Stimulated activated naive CD4-positive, alpha-beta T cell treated with Interleukin-2 at 50 U/mL for 16 hours (primary cell): ENCODE measurements at regions not wholly inside any gene's neighbourhood (a gene's known extent, or its start where the extent isn't known, plus 50 kb on each side); places are given as distances from the start of the nearest gene placed in this dataset.
"Not testable (repeated sequence)": the region's sequence is repeated elsewhere in the genome, so short reads cannot be mapped to it uniquely, and the experiment has no call there.

Experiments
- DNase-seq: peaks from one replicate; lab custom pipeline; 2025; lab: John Stamatoyannopoulos, UW

DNA sequence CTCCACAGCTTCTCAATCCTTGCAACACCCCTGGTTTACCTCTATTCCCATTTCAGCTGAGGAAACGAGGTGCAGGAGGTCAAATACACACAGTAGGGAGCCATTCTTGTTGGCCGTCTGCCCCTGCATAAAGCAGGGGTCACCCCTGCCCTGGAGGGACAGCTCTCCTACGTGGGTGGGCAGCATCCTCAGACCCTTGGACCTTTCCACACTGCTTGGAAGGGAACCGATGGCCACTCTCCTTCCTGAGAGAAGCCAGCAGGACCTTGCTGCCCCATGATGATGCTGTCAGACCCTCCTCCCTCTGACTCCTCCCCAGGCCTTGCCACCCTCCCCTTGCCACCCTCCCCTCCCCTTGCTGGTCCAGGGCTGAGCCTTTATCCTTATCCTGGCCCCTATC is 121.1 kb upstream of the SYT13 start:
- no peak for DNase-seq

DNA sequence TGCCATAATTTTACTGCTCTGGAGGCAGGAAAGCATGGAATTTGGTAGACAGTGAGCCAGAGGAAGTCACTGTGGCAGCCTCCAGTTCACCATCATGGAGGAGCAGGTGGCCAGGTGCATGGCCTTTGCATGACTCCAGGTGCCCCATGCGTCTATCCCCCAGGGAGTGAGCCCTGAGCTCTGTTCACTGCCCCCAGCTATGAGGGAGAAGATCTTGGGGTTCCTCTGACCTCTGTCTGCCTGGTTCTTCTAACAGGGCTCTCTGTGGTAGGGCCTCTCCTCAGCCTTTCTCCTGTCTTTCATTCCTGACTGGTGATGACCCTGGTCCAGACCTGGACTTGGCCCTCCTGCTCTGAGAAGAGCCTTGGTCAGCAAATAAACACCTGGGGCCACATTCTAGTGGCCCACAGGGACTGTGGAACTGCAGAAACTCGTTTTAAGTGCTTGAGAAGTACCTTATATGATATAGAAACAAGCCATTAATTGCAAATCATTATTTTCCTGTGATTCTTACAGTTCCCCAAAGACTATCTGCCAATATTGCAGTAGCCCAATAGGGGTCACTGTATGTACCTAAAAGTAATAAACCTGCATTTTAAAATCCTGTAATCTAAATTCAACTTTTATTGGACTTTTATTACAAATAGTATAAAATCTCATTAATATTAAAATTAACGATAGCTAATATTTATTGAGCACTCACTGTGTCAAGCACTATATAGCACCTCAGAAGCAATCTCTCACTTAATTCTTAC is 120.0 kb upstream of the SYT13 start:
- DNase-seq, result no peak

- not testable (repeated sequence) for DNase-seq
These were observed 117.4 kb upstream of the SYT13 start for GRCh38 chr11:45403521-45403920.

GRCh38 chr11:45402049-45402630 is 116.0 kb upstream of the SYT13 start:
- no peak for DNase-seq

- no peak for DNase-seq
These were observed 114.5 kb upstream of the SYT13 start for GRCh38 chr11:45400591-45400990.

DNA sequence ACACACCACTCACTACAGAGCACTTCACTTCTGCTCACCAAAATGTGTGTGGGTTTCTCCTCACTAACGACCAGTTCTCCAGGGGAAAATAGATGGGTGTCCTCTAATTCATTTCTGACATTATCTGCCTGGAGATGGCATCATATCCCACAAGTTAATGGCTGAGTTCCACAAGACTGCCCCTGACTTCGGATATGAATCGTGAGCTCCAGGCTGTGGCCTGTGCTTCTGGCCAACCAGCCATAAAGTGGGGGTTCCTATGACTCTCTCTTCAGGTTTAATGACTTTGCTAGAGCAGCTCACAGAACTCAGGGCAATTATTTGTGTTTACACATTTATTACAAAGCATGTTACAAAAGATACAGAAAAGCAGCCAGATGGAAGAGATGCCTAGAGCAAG is 113.0 kb upstream of the SYT13 start:
- DNase-seq, result no peak

DNA sequence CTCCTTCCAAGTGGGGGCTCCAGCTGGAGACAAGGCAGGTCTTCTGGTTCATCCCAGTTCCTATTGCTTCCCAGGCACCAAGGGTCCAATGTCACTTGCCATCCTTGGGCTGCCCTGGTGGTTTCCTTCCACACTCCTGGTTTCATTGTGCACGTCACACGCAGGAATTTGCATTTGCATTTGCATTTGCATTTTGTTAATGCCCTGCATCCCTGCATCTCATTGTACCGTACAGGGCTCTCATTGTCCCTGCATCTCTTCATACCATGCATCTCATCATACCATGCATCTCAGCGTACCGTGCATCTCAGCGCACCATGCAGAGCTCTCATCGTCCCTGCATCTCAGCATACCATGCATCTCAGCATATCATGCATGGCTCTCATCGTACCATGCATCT is 112.2 kb upstream of the SYT13 start:
- DNase-seq, result no peak

DNA sequence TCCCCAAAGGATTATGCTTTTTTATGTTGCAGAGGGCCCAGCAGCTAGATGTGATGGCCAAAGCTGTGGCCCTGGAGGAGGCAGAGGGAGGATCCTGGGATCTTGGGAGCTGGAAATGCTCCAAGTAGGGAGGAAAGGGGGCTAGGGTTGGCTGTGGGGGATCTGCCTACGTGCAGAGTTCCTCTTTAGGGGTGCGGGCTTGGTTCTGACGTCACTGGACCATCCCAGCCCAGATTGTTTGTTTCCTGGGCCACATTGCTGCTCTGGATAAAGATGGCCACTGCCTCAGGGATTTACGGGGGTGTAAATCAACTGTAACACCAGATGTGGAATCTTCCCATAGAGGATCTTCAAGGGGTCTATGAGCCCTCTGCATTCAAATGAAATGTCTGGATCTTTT is 110.3 kb upstream of the SYT13 start:
- no peak for DNase-seq

DNA sequence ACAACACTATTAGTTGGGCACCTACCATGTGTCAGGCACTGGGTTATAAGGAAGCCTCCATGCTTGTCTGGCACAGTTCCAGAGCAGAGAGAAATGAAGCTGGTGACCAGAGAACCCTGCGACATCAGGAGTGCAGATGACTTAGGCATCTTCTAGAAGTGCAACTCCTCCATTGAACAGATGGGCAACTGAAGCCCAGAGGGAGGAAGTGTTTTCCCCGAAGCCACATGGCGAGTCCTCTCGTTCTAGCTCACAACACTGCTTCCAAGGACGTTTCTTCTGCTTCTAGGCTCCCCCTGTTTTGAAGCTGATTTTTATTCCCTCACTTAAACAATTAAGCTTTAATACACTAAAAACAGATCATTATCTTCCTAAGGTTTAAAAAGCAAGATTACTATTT is 109.8 kb upstream of the SYT13 start:
- DNase-seq, result no peak

GRCh38 chr11:45395421-45395820 is 109.3 kb upstream of the SYT13 start:
- DNase-seq, result no peak

- DNase-seq, result no peak
These were observed 108.3 kb upstream of the SYT13 start for GRCh38 chr11:45394294-45395085.

- DNase-seq, result no peak
These were observed 107.7 kb upstream of the SYT13 start for GRCh38 chr11:45393826-45394225.

- DNase-seq, result no peak
These were observed 107.2 kb upstream of the SYT13 start for GRCh38 chr11:45393334-45393733.

GRCh38 chr11:45392591-45393091 is 106.5 kb upstream of the SYT13 start:
- no peak for DNase-seq

DNA sequence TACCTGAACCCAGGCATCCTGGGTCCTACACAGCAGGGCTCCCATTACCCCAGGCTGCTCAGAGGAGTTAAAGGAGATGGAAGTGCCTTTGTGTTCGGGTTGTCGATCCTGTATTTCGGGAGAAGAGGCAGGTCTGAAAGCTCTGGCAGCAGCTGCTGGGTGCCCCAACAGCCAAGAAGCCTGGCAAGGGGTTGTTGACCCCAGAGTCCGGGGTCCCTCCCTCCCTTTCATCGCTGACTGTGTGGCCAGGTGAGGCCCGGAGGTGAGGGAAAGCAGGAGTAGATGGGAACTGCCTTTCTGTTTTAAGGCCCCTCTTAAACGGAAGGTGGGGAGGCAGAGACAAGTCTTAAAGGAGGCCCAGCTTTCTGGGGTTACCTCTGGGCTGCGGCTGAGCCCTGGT is 106.0 kb upstream of the SYT13 start:
- DNase-seq, result no peak

- no peak for DNase-seq
These were observed 105.2 kb upstream of the SYT13 start for GRCh38 chr11:45391168-45391850.

DNA sequence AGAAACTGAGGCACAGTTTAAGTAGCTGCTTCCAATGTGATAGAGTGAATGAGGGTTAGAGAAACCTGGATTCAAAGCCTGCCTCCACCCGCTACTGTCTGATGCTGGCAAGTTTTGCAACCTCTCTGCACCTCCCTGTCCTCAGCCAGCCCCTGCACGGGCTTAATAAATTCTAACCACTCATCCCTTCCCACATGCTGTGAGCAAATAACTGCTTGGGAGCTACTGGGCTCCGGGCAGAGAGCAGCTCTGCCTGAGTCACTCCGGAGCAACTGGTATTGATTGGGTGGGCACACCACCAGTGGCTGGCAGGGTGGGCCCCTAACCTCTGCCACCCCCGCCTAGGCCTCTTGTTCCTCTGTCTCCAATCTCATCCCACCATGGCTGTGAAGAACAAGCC is 104.3 kb upstream of the SYT13 start:
- DNase-seq, result no peak

DNA sequence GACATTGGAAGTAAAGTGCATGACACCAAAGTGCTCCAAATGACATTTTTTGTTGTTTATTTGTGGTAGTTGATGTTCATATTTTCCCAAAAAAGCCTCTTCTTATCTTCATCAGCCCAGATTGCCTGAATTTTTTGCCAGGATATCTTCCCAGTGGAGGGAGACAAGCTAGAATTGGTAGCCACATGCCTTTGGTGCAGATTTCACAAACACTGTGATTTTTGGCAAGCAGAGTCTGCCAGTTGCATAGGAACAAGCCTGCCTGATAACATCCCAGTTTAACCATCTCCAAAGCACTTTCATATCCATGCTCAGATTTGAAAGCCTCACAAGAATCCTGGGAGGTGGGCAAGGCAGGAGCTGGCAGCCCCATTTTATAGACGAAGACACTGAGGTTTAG is 102.3 kb upstream of the SYT13 start:
- no peak for DNase-seq

DNA sequence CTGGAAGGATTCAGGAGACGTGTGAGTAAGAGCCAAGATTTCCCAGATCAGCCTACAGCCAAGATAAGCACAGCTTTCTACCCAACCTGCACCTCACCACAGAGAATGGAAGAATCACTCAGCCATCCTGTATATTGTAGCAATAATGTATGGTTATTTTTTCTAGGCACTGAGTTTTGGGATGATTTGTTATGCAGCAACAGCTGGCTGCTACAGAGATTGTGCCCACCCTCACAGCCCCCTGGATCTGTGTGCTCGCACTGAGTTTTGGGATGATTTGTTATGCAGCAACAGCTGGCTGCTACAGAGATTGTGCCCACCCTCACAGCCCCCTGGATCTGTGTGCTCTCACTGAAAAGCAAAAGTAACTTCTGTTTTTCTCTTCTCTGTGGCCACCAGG is 101.7 kb upstream of the SYT13 start:
- DNase-seq, result not testable (repeated sequence)

DNA sequence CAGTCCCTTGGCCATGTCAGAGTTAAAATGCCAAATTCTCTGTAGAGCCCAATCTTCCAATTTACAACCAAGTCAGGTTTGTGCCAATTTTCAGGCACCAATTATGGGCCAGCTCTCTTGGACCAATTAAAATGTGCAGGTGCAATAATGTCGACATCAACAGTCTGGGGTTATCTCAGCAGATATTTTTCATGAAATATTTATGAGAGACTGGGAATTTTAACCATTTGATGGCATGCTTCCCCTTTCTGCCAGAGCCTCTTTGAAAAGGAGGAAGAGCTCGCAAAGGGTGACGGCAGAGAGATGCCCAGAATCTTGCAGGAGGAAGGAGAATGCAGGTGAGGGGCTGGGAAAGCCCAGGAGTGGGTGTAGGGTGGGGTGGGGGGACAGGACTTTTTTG is 100.8 kb upstream of the SYT13 start:
- no peak for DNase-seq

GRCh38 chr11:45385844-45386243 is 99.7 kb upstream of the SYT13 start:
- no peak for DNase-seq

GRCh38 chr11:45385423-45385822 is 99.3 kb upstream of the SYT13 start:
- DNase-seq, result no peak
